ENCODE measurements at regions not wholly inside any gene's neighbourhood (a gene's known extent, or its start where the extent isn't known, plus 50 kb on each side); places are given as distances from the start of the nearest gene placed in this dataset.
A peak's percentile ranks its signal among the peaks of the same experiment; 100 is the strongest.

DNA sequence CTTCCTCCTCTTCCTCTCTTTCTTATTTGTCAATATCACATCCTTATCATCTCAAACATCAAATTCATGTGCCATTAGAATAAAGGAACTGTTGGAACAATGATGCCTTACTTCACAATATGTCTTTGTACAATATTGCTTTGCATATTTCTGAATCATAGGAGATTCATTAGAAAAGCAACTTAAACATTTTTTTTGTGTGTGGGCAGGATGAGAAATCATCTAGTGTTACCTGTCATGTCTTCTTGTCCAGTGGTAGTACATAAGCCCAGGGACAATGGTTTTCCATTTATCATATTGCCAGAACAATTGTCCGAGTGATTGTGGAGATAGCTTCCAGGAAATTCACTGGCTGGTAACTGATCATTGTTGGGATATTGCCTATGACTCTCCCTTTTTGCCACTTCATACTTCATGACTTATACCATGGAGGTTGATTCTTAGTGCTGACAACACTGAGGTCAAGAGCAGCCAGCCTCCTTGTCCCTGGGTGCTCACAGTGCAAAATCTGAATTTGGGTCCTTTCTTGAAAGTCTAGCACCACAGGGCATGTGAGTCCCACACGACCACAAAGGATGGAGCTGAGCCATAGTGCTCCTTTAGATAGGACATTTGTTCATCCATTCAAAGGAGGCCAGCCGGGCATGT lies 215.0 kb downstream of the MDFIC start:
- no peak for TF ChIP-seq POLR2A (IDR thresholded peaks at IDR 0.05)
- H3K36me3 ChIP-seq = no peaks in the 10 kb centered on the region
- no peaks in the 10 kb centered on the region for H3K27me3 ChIP-seq
- intact Hi-C loops (cut with DNase I; ENCODE audit: low total_unique reads) = no loop called here
- no peaks in the 10 kb centered on the region for H3K9me3 ChIP-seq
- H3K4me1 ChIP-seq = no peaks in the 10 kb centered on the region
- DNase-seq = no peak
- no peak overlapping the region for H3K4me3 ChIP-seq
- peak overlapping the region in 1 of 2 donors; percentile 40 for H3K27ac ChIP-seq

DNA sequence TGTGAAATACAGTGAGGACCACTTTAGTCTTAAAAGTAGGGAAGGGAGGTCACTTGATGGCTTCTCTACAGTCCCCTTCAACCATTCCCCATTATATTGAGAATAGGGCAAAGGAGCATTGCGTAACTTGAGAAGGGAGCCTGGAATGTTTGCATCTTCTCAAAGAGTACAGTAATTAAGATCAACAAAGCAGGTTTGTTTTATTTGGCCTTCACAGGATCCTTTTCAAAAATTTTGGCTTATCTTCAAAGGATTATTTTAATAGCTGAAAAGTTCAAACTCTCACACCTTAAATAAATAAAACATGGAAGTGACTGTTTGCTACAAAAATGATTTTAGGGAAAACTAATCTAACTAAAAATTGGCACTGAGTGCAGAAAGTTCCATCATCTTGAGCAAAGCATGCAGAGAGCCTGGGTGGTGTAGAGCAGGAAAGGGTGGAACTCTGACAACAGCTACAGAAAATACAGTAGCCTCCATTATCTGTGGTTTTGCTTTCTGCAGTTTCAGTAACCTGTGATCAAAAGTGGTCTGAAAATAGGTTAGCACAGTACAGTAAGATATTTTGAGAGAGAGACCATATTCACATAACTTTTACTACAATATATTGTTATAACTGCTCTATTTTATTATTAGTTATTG lies 214.0 kb downstream of the MDFIC start:
- Histone ChIP-seq H3K9me3 (no peaks in the 10 kb centered on the region), H3K27me3 (no peaks in the 10 kb centered on the region), H3K27ac (peak overlapping the region in 1 of 2 donors; percentile 40), H3K36me3 (no peaks in the 10 kb centered on the region), H3K4me1 (no peaks in the 10 kb centered on the region), H3K4me3 (no peak overlapping the region)
- peak in 1 of 2 donors; percentile 16 for DNase-seq
- intact Hi-C loops (cut with DNase I; ENCODE audit: low total_unique reads) = no loop called here
- TF ChIP-seq, protein P1, sequence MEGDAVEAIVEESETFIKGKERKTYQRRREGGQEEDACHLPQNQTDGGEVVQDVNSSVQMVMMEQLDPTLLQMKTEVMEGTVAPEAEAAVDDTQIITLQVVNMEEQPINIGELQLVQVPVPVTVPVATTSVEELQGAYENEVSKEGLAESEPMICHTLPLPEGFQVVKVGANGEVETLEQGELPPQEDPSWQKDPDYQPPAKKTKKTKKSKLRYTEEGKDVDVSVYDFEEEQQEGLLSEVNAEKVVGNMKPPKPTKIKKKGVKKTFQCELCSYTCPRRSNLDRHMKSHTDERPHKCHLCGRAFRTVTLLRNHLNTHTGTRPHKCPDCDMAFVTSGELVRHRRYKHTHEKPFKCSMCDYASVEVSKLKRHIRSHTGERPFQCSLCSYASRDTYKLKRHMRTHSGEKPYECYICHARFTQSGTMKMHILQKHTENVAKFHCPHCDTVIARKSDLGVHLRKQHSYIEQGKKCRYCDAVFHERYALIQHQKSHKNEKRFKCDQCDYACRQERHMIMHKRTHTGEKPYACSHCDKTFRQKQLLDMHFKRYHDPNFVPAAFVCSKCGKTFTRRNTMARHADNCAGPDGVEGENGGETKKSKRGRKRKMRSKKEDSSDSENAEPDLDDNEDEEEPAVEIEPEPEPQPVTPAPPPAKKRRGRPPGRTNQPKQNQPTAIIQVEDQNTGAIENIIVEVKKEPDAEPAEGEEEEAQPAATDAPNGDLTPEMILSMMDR (IDR thresholded peaks at IDR 0.05) = no peak
- TF ChIP-seq POLR2A (IDR thresholded peaks at IDR 0.05) = no peak

DNA sequence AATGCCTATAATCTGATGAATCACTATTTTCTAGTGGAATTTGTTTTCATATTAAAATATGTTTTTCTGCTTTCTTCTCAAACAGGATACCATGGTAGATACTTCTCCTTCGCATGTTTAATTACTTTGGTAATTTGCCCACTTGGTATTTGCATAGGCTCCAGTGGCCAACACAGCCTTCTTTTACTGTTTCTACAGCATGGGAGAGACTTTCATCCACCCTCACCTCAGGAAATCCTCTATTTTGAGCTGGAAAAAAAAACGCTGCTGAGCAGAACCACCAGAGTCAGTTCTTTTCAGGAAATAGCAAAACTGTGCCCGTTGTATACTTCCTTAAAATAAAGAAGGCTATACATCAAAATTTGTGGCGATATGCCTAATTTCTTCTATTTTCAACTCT lies 213.3 kb downstream of the MDFIC start:
- no peak for DNase-seq
- Histone ChIP-seq H3K4me3 (no peak overlapping the region), H3K9me3 (no peaks in the 10 kb centered on the region), H3K27ac (no peak overlapping the region), H3K27me3 (no peaks in the 10 kb centered on the region), H3K4me1 (no peaks in the 10 kb centered on the region), H3K36me3 (no peaks in the 10 kb centered on the region)
- TF ChIP-seq POLR2A (IDR thresholded peaks at IDR 0.05) = no peak
- TF ChIP-seq, protein P1 (IDR thresholded peaks at IDR 0.05) = no peak
- intact Hi-C loops (cut with DNase I; ENCODE audit: low total_unique reads) = no loop called here

DNA sequence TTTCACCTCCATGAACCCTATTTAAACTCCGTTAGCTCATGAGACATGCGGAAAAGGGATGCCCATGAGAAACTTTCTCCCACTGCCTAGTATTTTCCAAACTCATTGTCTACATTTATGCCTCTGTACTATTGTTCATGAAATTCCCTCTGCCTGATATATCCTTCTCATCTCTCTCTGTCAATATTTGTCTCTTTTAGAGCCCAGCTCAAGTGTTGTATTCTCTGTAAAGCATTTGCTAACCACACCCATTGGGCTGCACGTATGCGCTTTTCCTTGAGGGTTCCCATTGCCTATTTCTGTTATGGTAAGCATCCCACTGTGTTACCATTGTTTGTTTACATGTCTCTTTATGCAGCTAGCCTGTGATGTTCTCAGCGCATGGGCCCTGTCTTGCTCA lies 211.4 kb downstream of the MDFIC start:
- DNase-seq = no peak
- Histone ChIP-seq H3K36me3 (no peaks in the 10 kb centered on the region), H3K27ac (no peak overlapping the region), H3K4me1 (no peaks in the 10 kb centered on the region), H3K9me3 (no peaks in the 10 kb centered on the region), H3K27me3 (no peaks in the 10 kb centered on the region), H3K4me3 (no peak overlapping the region)
- intact Hi-C loops (cut with DNase I; ENCODE audit: low total_unique reads) = no loop called here
- TF ChIP-seq, protein P1 (IDR thresholded peaks at IDR 0.05) = no peak
- no peak for TF ChIP-seq POLR2A (IDR thresholded peaks at IDR 0.05)

DNA sequence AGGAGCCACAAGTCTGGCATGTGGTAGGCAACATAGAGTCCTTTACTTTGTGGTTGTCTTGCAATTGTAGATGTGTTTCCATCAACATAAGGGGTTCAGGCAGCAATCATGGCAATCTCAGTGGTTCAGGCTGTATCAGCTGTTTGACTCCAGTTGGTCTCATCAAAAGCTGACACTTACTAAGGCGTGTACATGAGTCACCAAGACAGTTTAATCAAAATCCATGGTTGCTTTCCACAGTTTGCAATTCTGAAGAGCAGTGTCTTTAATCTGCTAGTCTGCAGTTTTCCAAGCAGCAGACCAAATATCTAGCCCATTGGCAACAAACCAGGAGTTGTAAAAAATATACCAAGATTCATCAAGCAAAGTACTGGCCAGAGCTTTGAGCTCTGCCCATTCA lies 210.2 kb downstream of the MDFIC start:
- TF ChIP-seq POLR2A (IDR thresholded peaks at IDR 0.05) = no peak
- TF ChIP-seq, protein P1 (IDR thresholded peaks at IDR 0.05) = no peak
- no peaks in the 10 kb centered on the region for H3K36me3 ChIP-seq
- H3K9me3 ChIP-seq = no peaks in the 10 kb centered on the region
- no peaks in the 10 kb centered on the region for H3K4me1 ChIP-seq
- DNase-seq = no peak
- no peak overlapping the region for H3K27ac ChIP-seq
- no peaks in the 10 kb centered on the region for H3K27me3 ChIP-seq
- intact Hi-C loops (cut with DNase I; ENCODE audit: low total_unique reads) = no loop called here
- no peak overlapping the region for H3K4me3 ChIP-seq
